ENCODE measurements at regions not wholly inside any gene's neighbourhood (a gene's known extent, or its start where the extent isn't known, plus 50 kb on each side); places are given as distances from the start of the nearest gene placed in this dataset.

- no peak overlapping the region for H3K4me3 Mint-ChIP-seq
- CTCF ChIA-PET: no interaction called here
- no peaks in the 10 kb centered on the region for H3K4me1 Mint-ChIP-seq (ENCODE audit: low read depth)
- no peak for ATAC-seq (ENCODE audit: poor library complexity)
- TF ChIP-seq CTCF (IDR thresholded peaks at IDR 0.05): no peak
- Histone ChIP-seq H3K27me3 (ENCODE audit: control insufficient read depth in 1 of 2, insufficient read depth in 2 of 2, low read length in 2 of 2) (peaks cover 4 to 6% of the 10 kb centered on the region in 2 experiments), H3K4me1 (ENCODE audit: insufficient read depth, low read length) (peaks cover 4% of the 10 kb centered on the region), H3K4me3 (ENCODE audit: low read length) (no peak overlapping the region), H3K9me3 (ENCODE audit: control insufficient read depth in 1 of 2, insufficient read depth in 1 of 2, low read length in 2 of 2) (no peaks in the 10 kb centered on the region), H3K27ac (ENCODE audit: low read depth in 1 of 2, low read length in 2 of 2) (no peak overlapping the region), H3K36me3 (ENCODE audit: insufficient read depth, low read length) (no peaks in the 10 kb centered on the region)
- no peaks in the 10 kb centered on the region for H3K9me3 Mint-ChIP-seq
- H3K27me3 Mint-ChIP-seq: peaks cover 58% of the 10 kb centered on the region
- POLR2A ChIA-PET: no interaction called here
- intact Hi-C loops (cut with DNase I, micrococcal nuclease): loop anchor here (2.0 to 5.0 kb wide), 3 partner anchors 81 to 261 kb away; no protein-coding TSS in a partner anchor
- H3K36me3 Mint-ChIP-seq (ENCODE audit: low read depth): no peaks in the 10 kb centered on the region
- H3K27ac Mint-ChIP-seq: no peak overlapping the region
- no peak for DNase-seq
Observed at GRCh38 chr6:133835901-133836300, 53.0 kb upstream of the TCF21 start.

GRCh38 chr6:133837801-133838349, 51.0 kb upstream of the TCF21 start:
- H3K36me3 ChIP-seq (ENCODE audit: insufficient read depth, low read length): no peaks in the 10 kb centered on the region
- intact Hi-C loops (cut with DNase I, micrococcal nuclease): loop anchor here (2.0 to 5.0 kb wide), 3 partner anchors 79 to 259 kb away; no protein-coding TSS in a partner anchor
- peak; percentile 18 to 72 (median 41) for DNase-seq
- H3K4me1 ChIP-seq (ENCODE audit: insufficient read depth, low read length): peaks cover 4% of the 10 kb centered on the region
- no peaks in the 10 kb centered on the region for H3K9me3 ChIP-seq (ENCODE audit: control insufficient read depth in 1 of 2, insufficient read depth in 1 of 2, low read length in 2 of 2)
- Mint-ChIP-seq H3K4me1 (ENCODE audit: low read depth) (no peaks in the 10 kb centered on the region), H3K9me3 (no peaks in the 10 kb centered on the region), H3K4me3 (peak overlapping the region; percentile 44), H3K36me3 (ENCODE audit: low read depth) (no peaks in the 10 kb centered on the region), H3K27me3 (peaks cover 62% of the 10 kb centered on the region), H3K27ac (no peak overlapping the region)
- ChIA-PET POLR2A (no interaction called here), CTCF (interaction anchor here (0.9 to 1.3 kb wide), 4 partner anchors 19 to 258 kb away, joined by 3 to 5 read pairs (median 4); no protein-coding TSS in a partner anchor)
- TF ChIP-seq CTCF (IDR thresholded peaks at IDR 0.05): peak; percentile 65
- H3K27ac ChIP-seq (ENCODE audit: low read depth in 1 of 2, low read length in 2 of 2): no peak overlapping the region
- H3K27me3 ChIP-seq (ENCODE audit: control insufficient read depth in 1 of 2, insufficient read depth in 2 of 2, low read length in 2 of 2): peaks cover 4 to 11% of the 10 kb centered on the region in 2 experiments
- peak; percentile 68 for ATAC-seq (ENCODE audit: poor library complexity)
- peak overlapping the region; percentile 50 for H3K4me3 ChIP-seq (ENCODE audit: low read length)
